GM13976 (cell line): ENCODE measurements at regions not wholly inside any gene's neighbourhood (a gene's known extent, or its start where the extent isn't known, plus 50 kb on each side); places are given as distances from the start of the nearest gene placed in this dataset.

ENCODE experiments used
- DNase-seq: peaks from one replicate; pipeline ENCODE4 v3.0.0; 2012; ENCODE audit warnings: low spot score
- in situ Hi-C: fragments of 300-500 bp; cut with MboI; formaldehyde crosslinking; loops from one replicate; pipeline ENCODE4 v1.12.0; 2022; ENCODE audit warnings: low sequenced_read_pairs, mixed read lengths, inconsistent platforms; ENCODE audit not compliant: unreplicated experiment
- TF ChIP-seq, protein P1 (sequence below): IDR thresholded peaks from 2 replicates; pipeline ENCODE4 v1.5.1; 2012; ENCODE audit warnings: borderline replicate concordance, mild to moderate bottlenecking; ENCODE audit not compliant: insufficient read depth; ENCODE audit errors: extremely low read depth, missing control alignments, control extremely low read depth

DNA sequence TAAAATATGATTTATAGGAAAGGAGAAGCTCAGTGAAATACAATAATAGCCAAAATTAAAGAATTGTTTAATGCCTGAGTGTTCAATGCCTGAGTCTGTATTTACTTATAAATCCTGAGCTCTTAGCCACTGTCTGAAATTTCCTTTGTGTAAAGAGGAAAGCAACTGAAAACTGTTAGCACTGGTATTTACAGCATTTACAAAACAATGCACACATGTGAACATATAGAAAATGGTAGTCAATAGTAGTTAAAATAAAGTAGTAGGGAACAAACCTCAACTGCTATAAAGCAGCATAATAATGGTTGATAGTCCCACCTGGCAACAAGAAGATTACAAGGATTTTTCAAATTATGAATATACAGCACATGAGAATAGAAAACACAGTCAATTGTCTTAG is 1137.1 kb upstream of the ATXN8OS start:
- in situ Hi-C loops: no loop called here
- DNase-seq: no peak
- TF ChIP-seq, protein P1, sequence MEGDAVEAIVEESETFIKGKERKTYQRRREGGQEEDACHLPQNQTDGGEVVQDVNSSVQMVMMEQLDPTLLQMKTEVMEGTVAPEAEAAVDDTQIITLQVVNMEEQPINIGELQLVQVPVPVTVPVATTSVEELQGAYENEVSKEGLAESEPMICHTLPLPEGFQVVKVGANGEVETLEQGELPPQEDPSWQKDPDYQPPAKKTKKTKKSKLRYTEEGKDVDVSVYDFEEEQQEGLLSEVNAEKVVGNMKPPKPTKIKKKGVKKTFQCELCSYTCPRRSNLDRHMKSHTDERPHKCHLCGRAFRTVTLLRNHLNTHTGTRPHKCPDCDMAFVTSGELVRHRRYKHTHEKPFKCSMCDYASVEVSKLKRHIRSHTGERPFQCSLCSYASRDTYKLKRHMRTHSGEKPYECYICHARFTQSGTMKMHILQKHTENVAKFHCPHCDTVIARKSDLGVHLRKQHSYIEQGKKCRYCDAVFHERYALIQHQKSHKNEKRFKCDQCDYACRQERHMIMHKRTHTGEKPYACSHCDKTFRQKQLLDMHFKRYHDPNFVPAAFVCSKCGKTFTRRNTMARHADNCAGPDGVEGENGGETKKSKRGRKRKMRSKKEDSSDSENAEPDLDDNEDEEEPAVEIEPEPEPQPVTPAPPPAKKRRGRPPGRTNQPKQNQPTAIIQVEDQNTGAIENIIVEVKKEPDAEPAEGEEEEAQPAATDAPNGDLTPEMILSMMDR: no peak

DNA sequence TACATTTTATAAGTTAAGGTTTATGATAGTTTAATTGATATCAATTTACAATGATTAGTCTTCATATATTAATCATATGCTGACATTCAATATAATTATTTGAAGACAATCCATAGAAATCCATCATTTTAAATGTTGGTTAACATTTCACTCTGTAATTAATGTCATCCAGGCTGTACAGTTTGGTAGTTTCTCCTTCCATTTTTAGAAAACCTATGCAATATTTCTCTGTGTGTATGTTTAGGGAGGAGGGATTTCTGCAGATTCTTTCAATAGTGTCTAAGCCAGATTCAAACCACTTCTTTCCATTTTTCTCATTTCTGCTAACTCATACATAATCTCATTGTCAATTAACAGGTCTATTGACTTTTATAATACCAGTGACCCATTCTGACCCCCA is 1159.0 kb upstream of the ATXN8OS start:
- in situ Hi-C loops: no loop called here
- no peak for DNase-seq
- TF ChIP-seq, protein P1: no peak

DNA sequence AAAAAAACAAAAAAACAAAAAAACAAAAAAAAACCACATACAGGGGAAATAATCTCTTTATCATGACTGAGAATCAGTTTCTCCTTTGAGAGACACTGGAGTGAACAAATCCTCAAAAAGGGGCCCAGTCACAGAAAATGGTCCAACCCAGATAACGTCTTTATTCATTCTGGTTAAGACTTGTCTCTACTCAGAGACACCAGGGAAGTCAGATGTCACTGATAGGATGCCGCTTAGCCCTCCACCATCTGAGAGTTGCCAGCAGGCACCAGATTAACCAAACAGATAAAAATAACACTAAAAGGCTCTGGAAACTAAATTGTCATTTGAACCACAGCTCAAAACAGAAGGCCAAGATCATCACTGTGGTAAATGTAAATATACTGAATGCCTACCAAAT is 1163.4 kb upstream of the ATXN8OS start:
- in situ Hi-C loops: no loop called here
- TF ChIP-seq, protein P1: no peak

DNA sequence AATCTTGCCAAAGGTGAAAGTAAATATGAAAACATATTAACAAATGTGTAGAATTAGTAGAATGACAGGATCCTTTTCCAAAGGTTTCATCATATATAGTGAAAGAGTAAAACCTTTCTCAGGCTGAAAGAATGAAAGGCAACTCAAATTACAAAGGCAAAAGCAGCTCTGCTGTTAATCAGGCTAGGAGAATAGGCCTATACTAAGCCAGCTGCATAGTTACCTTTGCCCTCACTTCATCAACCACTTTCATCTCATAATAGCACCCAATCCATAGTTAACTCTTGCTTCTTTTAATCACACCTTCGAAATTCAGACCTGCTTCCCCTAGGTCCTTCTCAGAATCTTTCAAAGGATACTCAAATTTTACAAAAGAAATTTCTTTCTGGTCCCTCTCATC is 1167.6 kb upstream of the ATXN8OS start:
- TF ChIP-seq, protein P1: no peak
- in situ Hi-C loops: no loop called here
- DNase-seq: no peak

More for the DNA sequence above, 1163.4 kb upstream of the ATXN8OS start:
- DNase-seq: no peak

DNA sequence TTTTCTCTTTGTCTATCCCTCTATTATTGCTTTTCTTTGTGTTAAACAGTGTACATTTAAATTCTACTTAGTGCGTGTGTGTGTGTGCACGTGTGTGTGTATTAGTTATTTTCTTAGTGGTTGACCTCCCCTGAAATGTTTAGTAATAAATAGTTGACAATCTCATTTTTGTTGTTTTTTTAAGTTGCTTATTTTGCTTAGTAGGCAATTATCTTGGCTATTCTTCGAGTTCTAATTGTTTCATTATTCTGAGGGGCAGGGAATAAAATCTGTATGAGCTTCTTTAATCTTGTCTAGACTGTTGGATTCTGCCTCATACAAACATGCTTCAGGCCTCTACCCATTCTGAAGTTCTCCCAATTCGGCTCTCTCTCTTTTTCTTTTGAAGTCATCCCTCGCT is 1169.0 kb upstream of the ATXN8OS start:
- TF ChIP-seq, protein P1: no peak
- no peak for DNase-seq
- in situ Hi-C loops: no loop called here

DNA sequence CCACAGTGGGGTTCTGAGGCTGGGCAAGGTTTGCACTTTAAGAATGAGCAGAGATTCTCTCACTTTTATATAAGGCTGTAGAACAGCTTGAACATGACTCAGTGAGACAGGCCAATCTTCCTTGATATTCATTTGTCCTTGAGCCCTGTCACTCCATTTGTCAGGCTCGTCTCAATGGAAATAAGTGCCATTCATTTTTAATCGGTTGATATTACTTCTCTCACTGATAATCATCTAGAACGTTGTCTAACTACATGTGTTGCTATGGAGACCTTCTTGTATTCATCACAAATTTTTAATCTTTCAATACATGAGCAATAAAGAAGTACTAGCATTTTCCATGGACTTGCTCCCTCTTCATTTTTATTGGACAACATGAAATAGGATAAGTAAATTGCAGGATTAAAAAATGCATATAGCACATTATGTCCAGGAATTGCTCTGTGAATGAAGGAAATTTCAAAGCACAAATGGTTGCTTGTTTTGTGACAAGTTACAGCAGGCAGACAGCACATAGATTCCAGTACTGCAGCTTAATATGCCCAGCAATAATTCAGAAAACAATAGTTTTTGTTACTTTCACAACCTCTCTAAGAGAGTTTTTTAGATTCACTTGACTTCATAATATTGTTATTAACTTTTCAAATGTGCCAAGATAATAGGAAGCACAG is 1178.4 kb upstream of the ATXN8OS start:
- no peak for DNase-seq
- TF ChIP-seq, protein P1: no peak
- in situ Hi-C loops: no loop called here
